ENCODE measurements at regions not wholly inside any gene's neighbourhood (a gene's known extent, or its start where the extent isn't known, plus 50 kb on each side); places are given as distances from the start of the nearest gene placed in this dataset.

DNA sequence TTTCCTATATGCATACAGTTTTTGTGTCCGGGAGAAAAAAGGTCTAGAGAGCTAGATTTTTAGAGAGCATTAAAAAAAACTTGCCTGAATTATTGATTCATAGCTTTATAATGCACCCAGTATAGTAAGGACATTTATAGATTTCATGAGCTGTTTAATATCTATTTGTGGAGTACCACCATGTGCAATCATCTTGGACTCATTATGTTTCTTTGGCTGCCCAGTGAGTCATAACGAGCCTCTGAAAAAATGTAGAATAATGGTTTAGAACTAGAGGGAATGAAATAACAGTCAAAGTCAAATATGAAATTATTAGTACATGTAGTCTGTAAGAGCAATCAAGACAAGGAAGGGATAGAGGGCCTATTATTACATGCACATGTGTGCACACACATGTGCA, 350.0 kb downstream of the CD83 start:
- no peaks in the 10 kb centered on the region for H3K4me1 ChIP-seq
- H3K27me3 ChIP-seq: no peaks in the 10 kb centered on the region
- TF ChIP-seq POLR2A (IDR thresholded peaks at IDR 0.05) (no peak), CTCF (IDR thresholded peaks at IDR 0.05) (no peak), EP300 (IDR thresholded peaks at IDR 0.05) (no peak), POLR2AphosphoS5 (IDR thresholded peaks at IDR 0.05) (no peak)
- no peak overlapping the region for H3K27ac ChIP-seq
- WGBS, 2 donors: 84 to 88% methylated on average over 2 of the region's 2 CpGs
- H3K36me3 ChIP-seq: no peaks in the 10 kb centered on the region
- H3K9me3 ChIP-seq: no peaks in the 10 kb centered on the region
- no peak overlapping the region for H3K4me3 ChIP-seq
- no peak for DNase-seq
- ATAC-seq (ENCODE audit: low FRiP score in 2 of 2): no peak

- Histone ChIP-seq H3K4me1 (no peaks in the 10 kb centered on the region), H3K9me3 (no peaks in the 10 kb centered on the region), H3K36me3 (no peaks in the 10 kb centered on the region), H3K27ac (no peak overlapping the region), H3K4me3 (no peak overlapping the region), H3K27me3 (no peaks in the 10 kb centered on the region)
- ATAC-seq (ENCODE audit: low FRiP score in 2 of 2) (no peak), DNase-seq (no peak)
- WGBS, 2 donors: 91 to 92% methylated on average over 4 of the region's 4 CpGs
- no peak for TF ChIP-seq POLR2AphosphoS5 (IDR thresholded peaks at IDR 0.05)
- TF ChIP-seq POLR2A (IDR thresholded peaks at IDR 0.05): no peak
- no peak for TF ChIP-seq EP300 (IDR thresholded peaks at IDR 0.05)
- TF ChIP-seq CTCF (IDR thresholded peaks at IDR 0.05): no peak
These were observed 351.2 kb downstream of the CD83 start for GRCh38 chr6:14468647-14469321.

DNA sequence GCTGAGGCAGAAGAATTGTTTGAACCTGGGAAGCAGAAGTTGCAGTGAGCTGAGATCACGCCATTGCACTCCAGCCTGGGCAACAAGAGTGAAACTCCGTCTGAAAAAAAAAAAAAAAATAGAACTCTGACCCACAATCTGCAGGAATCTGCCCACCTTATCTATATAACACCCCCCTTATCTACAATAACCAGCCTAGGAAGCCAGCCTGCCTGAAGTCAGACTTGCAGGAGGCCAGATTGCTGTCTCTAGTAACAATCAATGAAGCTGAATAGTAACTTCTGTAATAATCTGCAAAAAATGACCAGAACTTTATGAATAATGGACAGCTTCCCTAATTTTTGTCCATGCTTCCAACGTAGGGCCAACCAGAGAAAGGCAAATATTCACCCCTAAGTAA, 352.5 kb downstream of the CD83 start:
- no peaks in the 10 kb centered on the region for H3K9me3 ChIP-seq
- H3K36me3 ChIP-seq: no peaks in the 10 kb centered on the region
- TF ChIP-seq EP300 (IDR thresholded peaks at IDR 0.05) (no peak), POLR2A (IDR thresholded peaks at IDR 0.05) (no peak), CTCF (IDR thresholded peaks at IDR 0.05) (no peak), POLR2AphosphoS5 (IDR thresholded peaks at IDR 0.05) (no peak)
- H3K4me1 ChIP-seq: no peaks in the 10 kb centered on the region
- 70 to 83% methylated on average over 3 of the region's 3 CpGs for WGBS, 2 donors
- ATAC-seq (ENCODE audit: low FRiP score in 2 of 2) (no peak), DNase-seq (no peak)
- H3K27ac ChIP-seq: no peak overlapping the region
- no peaks in the 10 kb centered on the region for H3K27me3 ChIP-seq
- H3K4me3 ChIP-seq: no peak overlapping the region

- Histone ChIP-seq H3K9me3 (no peaks in the 10 kb centered on the region), H3K4me3 (no peak overlapping the region), H3K36me3 (no peaks in the 10 kb centered on the region), H3K27me3 (no peaks in the 10 kb centered on the region), H3K27ac (no peak overlapping the region), H3K4me1 (no peaks in the 10 kb centered on the region)
- WGBS, 2 donors: 77 to 82% methylated on average over 3 of the region's 3 CpGs
- TF ChIP-seq EP300 (IDR thresholded peaks at IDR 0.05) (no peak), CTCF (IDR thresholded peaks at IDR 0.05) (no peak), POLR2AphosphoS5 (IDR thresholded peaks at IDR 0.05) (no peak), POLR2A (IDR thresholded peaks at IDR 0.05) (no peak)
- DNase-seq (no peak), ATAC-seq (ENCODE audit: low FRiP score in 2 of 2) (no peak)
These were observed 353.1 kb downstream of the CD83 start for GRCh38 chr6:14470671-14471070.

Data from upper lobe of left lung (tissue), 6 donors.